ENCODE measurements at regions not wholly inside any gene's neighbourhood (a gene's known extent, or its start where the extent isn't known, plus 50 kb on each side); places are given as distances from the start of the nearest gene placed in this dataset.
"Not testable (repeated sequence)": the region's sequence is repeated elsewhere in the genome, so short reads cannot be mapped to it uniquely, and the experiment has no call there.

DNA sequence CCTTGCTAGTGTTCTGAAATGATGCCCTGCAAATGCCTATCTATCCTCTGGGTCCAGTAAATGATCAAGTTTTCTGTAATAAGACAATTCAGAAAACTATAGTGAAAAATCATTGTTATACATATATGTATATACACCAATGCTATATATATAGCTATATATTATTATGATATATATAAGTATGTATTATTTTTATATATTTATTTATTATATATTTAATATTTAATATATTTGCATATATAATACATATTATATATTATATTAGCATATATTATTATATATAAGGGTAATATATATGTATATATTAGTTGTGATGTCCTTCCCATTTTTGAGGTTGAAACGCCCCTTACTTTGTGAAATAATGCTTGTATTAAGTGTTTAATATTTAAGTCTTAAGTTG lies 181.4 kb upstream of the CACNA2D1 start:
- no peak for DNase-seq (ENCODE audit: low read depth)

DNA sequence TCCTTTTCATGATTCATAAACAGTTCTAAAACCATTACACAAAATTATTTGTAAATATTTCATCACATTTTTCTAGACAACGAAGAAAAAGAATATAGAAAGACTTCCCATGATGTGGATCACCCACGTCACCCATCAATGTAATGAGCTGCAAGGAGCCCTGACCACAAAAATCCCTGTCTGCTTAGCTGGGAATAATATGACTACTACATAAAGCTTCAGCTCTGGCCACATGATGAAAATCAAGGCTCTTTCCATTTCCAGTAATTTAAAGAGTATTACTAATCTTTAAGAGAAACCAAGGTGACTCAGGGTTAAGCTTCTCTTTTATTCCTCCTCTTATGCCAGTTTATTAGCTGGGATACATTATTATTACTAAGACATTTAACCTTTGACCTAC lies 180.8 kb upstream of the CACNA2D1 start:
- DNase-seq (ENCODE audit: low read depth): peak; percentile 20

- no peak for DNase-seq (ENCODE audit: low read depth)
Observed at GRCh38 chr7:82623812-82624211, 180.2 kb upstream of the CACNA2D1 start.

DNA sequence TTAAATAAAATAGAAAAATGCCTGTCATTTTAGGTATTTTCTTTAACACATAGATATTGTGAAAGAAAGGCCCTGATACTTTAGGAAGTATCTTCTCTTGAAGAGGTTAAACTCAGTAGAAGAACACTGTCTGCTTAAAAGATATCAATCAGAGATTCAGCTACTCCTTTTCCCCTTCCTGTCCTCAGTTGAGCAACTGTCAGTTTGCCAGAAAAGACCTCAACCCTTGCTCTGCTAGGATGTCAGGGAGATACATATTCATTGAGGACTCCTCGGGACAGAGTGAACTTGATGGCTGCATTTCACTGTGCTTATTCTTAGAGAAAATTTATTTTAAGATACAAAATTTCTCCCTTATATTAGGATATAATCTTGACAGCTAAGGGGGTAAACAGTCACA lies 173.6 kb upstream of the CACNA2D1 start:
- no peak for DNase-seq (ENCODE audit: low read depth)

- DNase-seq (ENCODE audit: low read depth): no peak
Observed at GRCh38 chr7:82616059-82616728, 172.6 kb upstream of the CACNA2D1 start.

- no peak for DNase-seq (ENCODE audit: low read depth)
Observed at GRCh38 chr7:82615527-82615926, 171.9 kb upstream of the CACNA2D1 start.

DNA sequence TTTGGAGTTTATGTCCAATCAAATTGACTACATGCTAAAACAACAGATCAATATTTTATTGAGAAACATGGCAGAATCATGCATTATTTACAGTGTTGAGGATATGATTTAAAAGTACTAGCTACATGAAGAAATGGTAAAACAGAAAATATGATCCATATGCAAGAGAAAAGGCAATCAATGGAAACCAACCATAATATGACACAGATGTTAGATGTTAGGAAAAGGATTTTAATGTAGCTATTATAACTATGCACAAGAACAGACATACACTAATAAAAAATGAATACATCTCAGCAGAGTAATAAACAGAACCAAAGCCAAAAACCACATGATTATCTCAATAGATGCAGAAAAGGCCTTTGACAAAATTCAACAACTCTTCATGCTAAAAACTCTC lies 166.2 kb upstream of the CACNA2D1 start:
- no peak for DNase-seq (ENCODE audit: low read depth)

GRCh38 chr7:82605247-82605864 lies 161.8 kb upstream of the CACNA2D1 start:
- DNase-seq (ENCODE audit: low read depth): no peak

GRCh38 chr7:82602066-82602465 lies 158.5 kb upstream of the CACNA2D1 start:
- no peak for DNase-seq (ENCODE audit: low read depth)

- no peak for DNase-seq (ENCODE audit: low read depth)
Observed at GRCh38 chr7:82600531-82600930, 157.0 kb upstream of the CACNA2D1 start.

DNA sequence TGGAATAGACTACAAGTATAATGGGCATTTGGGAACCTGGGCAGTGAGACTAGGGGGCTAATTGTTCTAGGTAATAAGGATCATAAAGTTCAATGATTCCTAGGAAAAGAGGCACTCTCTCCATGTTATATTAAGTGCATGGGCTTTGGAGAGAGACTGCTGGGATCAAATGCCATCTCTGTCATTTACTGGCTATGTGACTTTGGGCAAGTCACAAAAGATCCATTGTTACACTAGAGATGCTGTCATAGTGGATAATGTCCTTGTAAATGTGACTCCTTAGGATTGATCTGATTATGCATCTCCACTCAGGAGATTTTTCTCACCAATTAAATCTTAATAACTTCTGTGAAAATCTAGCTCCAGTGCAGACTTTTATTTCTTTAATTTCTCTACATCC lies 156.3 kb upstream of the CACNA2D1 start:
- DNase-seq (ENCODE audit: low read depth): no peak

DNA sequence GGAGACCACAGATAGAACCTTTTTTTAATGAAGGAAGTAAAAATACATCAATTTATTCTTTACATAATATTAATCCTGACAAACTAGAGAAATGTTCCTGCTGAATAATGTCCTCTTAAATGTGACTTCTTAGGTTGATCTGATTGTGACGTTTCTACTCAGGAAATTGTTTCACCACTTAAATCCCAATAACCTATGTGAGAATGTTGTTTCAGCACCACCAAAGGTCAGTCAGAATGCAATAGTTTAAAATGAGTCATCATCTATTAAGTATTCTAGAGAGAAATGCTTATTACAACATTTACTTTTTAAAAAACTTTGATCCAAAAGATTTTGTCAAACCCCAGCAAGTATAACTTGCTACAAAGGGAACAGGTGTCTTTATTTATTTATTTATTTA lies 155.4 kb upstream of the CACNA2D1 start:
- DNase-seq (ENCODE audit: low read depth): no peak

DNA sequence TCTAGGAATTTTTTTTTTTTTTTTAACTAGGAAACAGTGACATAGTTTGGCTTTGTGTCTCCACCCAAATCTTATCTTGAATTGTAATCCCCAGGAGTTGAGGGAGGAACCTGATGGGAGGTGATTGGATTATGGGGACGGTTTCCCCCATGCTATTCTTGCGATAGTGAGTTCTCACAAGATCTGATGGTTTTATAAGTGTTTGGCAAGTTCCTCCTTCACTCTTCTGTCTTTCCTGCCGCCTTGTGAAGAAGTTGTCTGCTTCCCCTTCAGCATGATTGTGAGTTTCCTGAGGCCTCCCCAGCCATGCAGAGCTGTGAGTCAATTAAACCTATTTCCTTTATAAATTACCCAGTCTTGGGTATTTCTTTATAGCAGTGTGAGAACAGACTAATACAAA lies 152.2 kb upstream of the CACNA2D1 start:
- DNase-seq (ENCODE audit: low read depth): not testable (repeated sequence)

GRCh38 chr7:82595176-82595575 lies 151.6 kb upstream of the CACNA2D1 start:
- no peak for DNase-seq (ENCODE audit: low read depth)

DNA sequence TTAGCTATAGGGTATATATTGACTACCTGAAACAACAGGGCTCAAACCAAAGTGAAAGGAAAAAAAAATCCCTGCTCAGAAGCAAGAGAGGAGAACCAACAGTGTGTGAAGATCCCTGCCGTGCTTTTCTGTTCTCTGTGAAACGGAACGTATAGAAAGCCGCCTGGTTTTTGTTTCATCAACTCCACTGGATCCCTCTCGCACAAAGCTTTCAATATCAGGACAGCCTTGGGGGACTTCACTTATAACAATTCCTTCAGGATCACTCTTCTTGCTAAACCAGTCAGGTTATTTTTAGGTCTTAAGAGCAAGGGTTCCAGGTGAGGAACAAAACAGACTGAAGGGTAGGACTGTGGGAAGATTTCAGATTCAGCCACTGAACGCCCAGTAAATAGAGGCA lies 151.1 kb upstream of the CACNA2D1 start:
- DNase-seq (ENCODE audit: low read depth): no peak

DNA sequence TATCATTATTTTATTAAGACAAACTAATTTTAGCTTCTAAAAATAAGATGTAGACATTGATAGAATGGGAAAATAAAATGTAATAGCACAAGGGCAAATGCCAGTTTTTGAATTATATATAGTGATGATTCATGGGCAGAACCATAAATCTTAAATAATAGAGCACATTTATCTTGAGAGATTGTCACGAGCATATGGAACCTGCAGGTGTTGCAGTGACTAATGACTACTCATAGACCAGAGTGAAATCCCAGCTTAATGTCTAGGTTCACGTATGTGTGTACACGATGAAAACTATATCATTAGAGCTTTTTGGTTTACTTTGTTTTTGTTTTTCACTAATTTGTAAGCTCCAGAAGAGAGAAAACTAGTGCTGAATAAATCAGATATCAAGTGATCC lies 150.2 kb upstream of the CACNA2D1 start:
- no peak for DNase-seq (ENCODE audit: low read depth)

DNA sequence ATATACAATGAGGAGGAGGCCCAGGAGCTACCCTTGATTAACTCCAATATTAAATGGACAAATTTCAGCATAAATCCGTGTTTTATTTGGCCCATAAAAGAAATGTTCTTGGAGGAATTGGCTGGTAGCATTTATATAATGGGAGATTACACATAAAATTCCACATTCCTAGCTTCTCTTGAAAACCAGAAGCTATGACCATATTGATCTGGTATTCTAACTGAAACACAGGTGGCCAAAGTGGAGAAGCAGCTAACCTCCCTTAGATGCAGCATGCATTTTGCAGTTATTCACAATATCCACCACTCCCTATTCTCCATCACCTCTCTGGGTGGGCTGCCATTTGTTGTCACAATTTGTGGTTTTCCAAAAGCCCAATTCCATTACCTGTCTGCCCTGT lies 148.8 kb upstream of the CACNA2D1 start:
- DNase-seq (ENCODE audit: low read depth): no peak

DNA sequence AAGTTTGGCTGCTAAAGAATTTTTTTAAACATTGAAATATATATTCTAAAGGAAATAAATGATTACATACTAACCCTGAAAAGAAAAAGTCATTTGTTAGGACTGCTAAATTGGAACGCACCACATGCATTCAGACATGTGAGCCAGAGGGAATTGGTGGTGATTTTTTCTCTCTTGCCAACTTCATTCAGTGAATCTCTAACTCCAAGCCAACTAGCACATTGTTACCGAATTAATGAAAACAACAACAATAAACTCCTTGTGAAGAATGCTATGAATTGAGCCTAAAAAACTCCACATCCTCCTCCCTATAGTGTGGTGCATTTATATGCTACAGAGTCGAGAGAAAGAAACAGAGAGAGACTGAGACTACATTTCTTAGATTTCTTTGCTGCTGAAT lies 135.5 kb upstream of the CACNA2D1 start:
- DNase-seq (ENCODE audit: low read depth): no peak

DNA sequence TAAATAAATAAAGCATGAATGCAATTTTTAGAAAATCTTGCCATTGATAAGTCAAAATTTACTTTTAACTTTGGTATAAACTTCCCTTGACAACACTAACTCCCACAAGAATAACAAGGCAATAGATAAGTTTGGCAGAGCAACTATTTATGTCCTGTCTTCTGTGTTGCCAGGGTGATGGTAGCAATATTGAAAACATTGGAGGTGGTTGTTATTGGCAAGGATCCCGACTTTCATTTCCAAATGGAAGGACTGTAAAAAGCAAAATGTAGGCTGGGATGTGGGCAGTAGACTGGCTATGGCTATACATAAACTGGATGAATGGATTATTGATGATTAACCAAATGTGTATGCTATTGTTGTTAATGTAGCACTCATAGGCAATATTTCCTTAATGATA lies 134.9 kb upstream of the CACNA2D1 start:
- DNase-seq (ENCODE audit: low read depth): no peak

GRCh38 chr7:82572195-82572880 lies 128.8 kb upstream of the CACNA2D1 start:
- DNase-seq (ENCODE audit: low read depth): peak; percentile 61

DNA sequence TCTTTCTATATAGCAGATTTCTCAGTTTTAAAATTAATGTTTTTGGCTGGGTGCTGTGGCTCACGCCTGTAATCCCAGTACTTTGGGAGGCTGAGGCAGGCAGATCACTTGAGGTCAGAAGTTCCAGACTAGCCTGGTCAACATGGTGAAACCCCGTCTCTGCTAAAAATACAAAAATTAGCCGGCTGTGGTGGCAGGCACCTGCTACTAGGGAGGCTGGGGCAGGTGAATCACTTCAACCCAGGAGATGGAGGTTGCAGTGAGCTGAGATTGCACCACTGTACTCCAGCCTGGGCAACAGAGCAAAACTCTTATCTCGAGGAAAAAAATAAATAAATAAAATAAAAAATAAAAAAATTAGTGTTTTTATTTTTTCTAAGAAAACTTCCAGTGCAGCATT lies 127.5 kb upstream of the CACNA2D1 start:
- DNase-seq (ENCODE audit: low read depth): not testable (repeated sequence)

- DNase-seq (ENCODE audit: low read depth): no peak
Observed at GRCh38 chr7:82567841-82568240, 124.3 kb upstream of the CACNA2D1 start.

GRCh38 chr7:82567356-82567755 lies 123.8 kb upstream of the CACNA2D1 start:
- no peak for DNase-seq (ENCODE audit: low read depth)

DNA sequence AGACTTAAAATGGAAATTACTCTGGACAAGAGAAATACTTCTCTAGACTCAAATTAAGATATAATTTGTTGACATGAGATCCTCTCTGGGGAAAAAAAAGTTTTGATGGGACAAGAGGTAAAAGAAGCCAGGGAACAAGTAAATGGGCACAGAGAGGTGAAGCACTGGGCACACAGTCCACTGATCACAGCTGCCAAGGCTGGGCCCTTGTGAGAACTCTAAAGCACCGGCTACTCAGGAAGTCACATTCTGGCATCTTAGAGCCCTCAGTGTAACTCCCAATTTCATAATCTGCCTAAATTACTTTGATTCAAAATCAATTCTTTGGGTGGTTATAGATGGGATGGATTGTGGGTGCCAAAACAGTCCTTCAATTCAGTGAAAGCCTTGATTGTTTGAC lies 123.2 kb upstream of the CACNA2D1 start:
- no peak for DNase-seq (ENCODE audit: low read depth)
